Fibroblast of lung (primary cell): ENCODE measurements at regions not wholly inside any gene's neighbourhood (a gene's known extent, or its start where the extent isn't known, plus 50 kb on each side); places are given as distances from the start of the nearest gene placed in this dataset.

Experiments used
- DNase-seq, 2 donors: peaks; one replicate each; pipeline versions ENCODE4 v3.0.0 to v3.0.0-alpha.2; 2010; ENCODE audit warnings: low read depth in 2 of 2
- H2AFZ ChIP-seq: 2 replicates; pipeline ENCODE4 v1.5.1; 2012; ENCODE audit warnings: low read length, control low read depth, inconsistent platforms
- H3K27ac ChIP-seq: 2 replicates; pipeline ENCODE4 v1.5.1; 2011; ENCODE audit warnings: low read length, control low read depth; ENCODE audit not compliant: insufficient read depth
- H3K27me3 ChIP-seq: 2 replicates; pipeline ENCODE4 v1.5.1; 2011; ENCODE audit warnings: mild to moderate bottlenecking, low read length; ENCODE audit not compliant: control insufficient read depth, insufficient read depth
- H3K36me3 ChIP-seq: 2 replicates; pipeline ENCODE4 v1.5.1; 2011; ENCODE audit warnings: low read length; ENCODE audit not compliant: control insufficient read depth, insufficient read depth
- H3K4me1 ChIP-seq: 2 replicates; pipeline ENCODE4 v1.5.1; 2011; ENCODE audit warnings: low read length; ENCODE audit not compliant: control insufficient read depth, insufficient read depth; ENCODE audit errors: extremely low read depth
- H3K4me2 ChIP-seq: 2 replicates; pipeline ENCODE4 v1.5.1; 2011; ENCODE audit warnings: low read length, control low read depth; ENCODE audit not compliant: insufficient read depth; ENCODE audit errors: extremely low read depth
- H3K4me3 ChIP-seq, 4 experiments: fragments of 200-600 bp in 1 of 4; sonication (generic) in 1 of 4; replicated peaks in 1 of 4; 2 replicates each; pipeline ENCODE4 v1.5.1; 2011 to 2016; ENCODE audit warnings: low read length in 4 of 4, low read depth in 3 of 4, mild to moderate bottlenecking in 3 of 4, control low read depth in 2 of 4, inconsistent platforms in 1 of 4, mixed read lengths in 1 of 4; ENCODE audit not compliant: insufficient read depth in 1 of 4; ENCODE audit errors: control extremely low read depth in 1 of 4
- H3K79me2 ChIP-seq: 2 replicates; pipeline ENCODE4 v1.5.1; 2012; ENCODE audit warnings: mild to moderate bottlenecking, low read length, inconsistent platforms; ENCODE audit not compliant: control insufficient read depth, insufficient read depth
- H3K9ac ChIP-seq: 2 replicates; pipeline ENCODE4 v1.5.1; 2011; ENCODE audit warnings: mild to moderate bottlenecking, low read length, control low read depth; ENCODE audit not compliant: insufficient read depth
- H3K9me3 ChIP-seq: 2 replicates; pipeline ENCODE4 v1.5.1; 2012; ENCODE audit warnings: low read depth, low read length; ENCODE audit not compliant: control insufficient read depth, insufficient read depth
- H4K20me1 ChIP-seq: 2 replicates; pipeline ENCODE4 v1.5.1; 2011; ENCODE audit warnings: low read length; ENCODE audit not compliant: control insufficient read depth, insufficient read depth; ENCODE audit errors: extremely low read depth
- CTCF ChIP-seq, 2 donors: IDR thresholded peaks in 1 of 2; conservative IDR thresholded peaks in 1 of 2; 1 replicate in 1 of 2; 2 replicates in 1 of 2; pipeline ENCODE4 v1.5.1; 2011 to 2012; ENCODE audit warnings: low read length in 2 of 2, control low read depth in 1 of 2, inconsistent platforms in 1 of 2, low read depth in 1 of 2, mild to moderate bottlenecking in 1 of 2
- EZH2 ChIP-seq: IDR thresholded peaks from 2 replicates; pipeline ENCODE4 v1.5.1; 2012; ENCODE audit warnings: low read length, control low read depth, mild to moderate bottlenecking; ENCODE audit errors: missing control alignments

- Histone ChIP-seq H3K79me2 (no peaks in the 10 kb centered on the region), H3K36me3 (no peaks in the 10 kb centered on the region), H3K4me2 (no peak overlapping the region), H3K4me1 (no peaks in the 10 kb centered on the region), H2AFZ (no peak overlapping the region), H3K4me3 (no peak overlapping the region), H3K27me3 (no peaks in the 10 kb centered on the region), H3K9me3 (no peaks in the 10 kb centered on the region), H3K9ac (no peak overlapping the region), H3K27ac (no peak overlapping the region), H4K20me1 (no peaks in the 10 kb centered on the region)
- TF ChIP-seq CTCF (conservative IDR thresholded peaks at IDR 0.05 in 1 of 2, IDR thresholded peaks at IDR 0.05 in 1 of 2; ENCODE audit: low read depth in 1 of 2, low read length in 2 of 2) (no peak), EZH2 (no peak)
- DNase-seq, result peak; percentile 28 to 34
Observed at GRCh38 chr7:42694894-42695507, 216.9 kb downstream of the C7orf25 start.

- DNase-seq, result no peak
- Histone ChIP-seq H3K4me1 (no peaks in the 10 kb centered on the region), H3K4me3 (no peak overlapping the region), H4K20me1 (no peaks in the 10 kb centered on the region), H3K27me3 (no peaks in the 10 kb centered on the region), H3K9ac (no peak overlapping the region), H3K36me3 (no peaks in the 10 kb centered on the region), H2AFZ (no peak overlapping the region), H3K79me2 (no peaks in the 10 kb centered on the region), H3K27ac (no peak overlapping the region), H3K9me3 (no peaks in the 10 kb centered on the region), H3K4me2 (no peak overlapping the region)
- TF ChIP-seq CTCF (conservative IDR thresholded peaks at IDR 0.05 in 1 of 2, IDR thresholded peaks at IDR 0.05 in 1 of 2; ENCODE audit: low read depth in 1 of 2, low read length in 2 of 2) (no peak), EZH2 (no peak)
Observed at GRCh38 chr7:42693722-42694121, 218.1 kb downstream of the C7orf25 start.

GRCh38 chr7:42692621-42693020, 219.2 kb downstream of the C7orf25 start:
- DNase-seq, result peak; percentile 32 to 42
- H2AFZ ChIP-seq, result no peak overlapping the region
- H3K9me3 ChIP-seq, result no peaks in the 10 kb centered on the region
- no peaks in the 10 kb centered on the region for H3K36me3 ChIP-seq
- no peaks in the 10 kb centered on the region for H4K20me1 ChIP-seq
- no peaks in the 10 kb centered on the region for H3K27me3 ChIP-seq
- H3K4me3 ChIP-seq, result no peak overlapping the region
- H3K4me2 ChIP-seq, result no peak overlapping the region
- H3K4me1 ChIP-seq, result no peaks in the 10 kb centered on the region
- H3K79me2 ChIP-seq, result no peaks in the 10 kb centered on the region
- no peak overlapping the region for H3K27ac ChIP-seq
- no peak overlapping the region for H3K9ac ChIP-seq
- TF ChIP-seq CTCF (conservative IDR thresholded peaks at IDR 0.05 in 1 of 2, IDR thresholded peaks at IDR 0.05 in 1 of 2; ENCODE audit: low read depth in 1 of 2, low read length in 2 of 2) (no peak), EZH2 (no peak)
